Hepatocyte (in vitro differentiated cells): ENCODE measurements at regions not wholly inside any gene's neighbourhood (a gene's known extent, or its start where the extent isn't known, plus 50 kb on each side); places are given as distances from the start of the nearest gene placed in this dataset.

Experiments used
- DNase-seq: peaks from one replicate; pipeline ENCODE4 v3.0.0-alpha.2; 2016; ENCODE audit warnings: low spot score
- H2AFZ ChIP-seq: fragments of 200-600 bp; sonication (generic); 2 replicates; pipeline ENCODE4 v1.6.0; 2016; ENCODE audit warnings: antibody characterized with exemption, mild to moderate bottlenecking
- H3K27ac ChIP-seq: fragments of 200-600 bp; sonication (generic); 2 replicates; pipeline ENCODE4 v1.5.1; 2016; ENCODE audit warnings: mild to moderate bottlenecking
- H3K27me3 ChIP-seq: fragments of 200-600 bp; sonication (generic); 2 replicates; pipeline ENCODE4 v1.6.1; 2016
- H3K36me3 ChIP-seq: fragments of 200-600 bp; sonication (generic); replicated peaks from 2 replicates; pipeline ENCODE4 v1.5.1; 2016; ENCODE audit warnings: low read depth; ENCODE audit not compliant: insufficient read depth
- H3K4me1 ChIP-seq: fragments of 200-600 bp; sonication (generic); 2 replicates; pipeline ENCODE4 v1.5.1; 2016; ENCODE audit warnings: mild to moderate bottlenecking, moderate library complexity; ENCODE audit not compliant: insufficient read depth
- H3K4me2 ChIP-seq: fragments of 200-600 bp; sonication (generic); 2 replicates; pipeline ENCODE4 v1.6.0; 2016
- H3K4me3 ChIP-seq: fragments of 200-600 bp; sonication (generic); 2 replicates; pipeline ENCODE4 v1.5.1; 2016; ENCODE audit warnings: mild to moderate bottlenecking
- H3K79me2 ChIP-seq: fragments of 200-600 bp; sonication (generic); 2 replicates; pipeline ENCODE4 v1.6.0; 2017; ENCODE audit warnings: mild to moderate bottlenecking
- H3K9me2 ChIP-seq: fragments of 200-600 bp; sonication (generic); replicated peaks from 2 replicates; pipeline ENCODE4 v1.6.0; 2017; ENCODE audit warnings: mild to moderate bottlenecking; ENCODE audit not compliant: insufficient read depth
- H3K9me3 ChIP-seq: fragments of 200-600 bp; sonication (generic); 2 replicates; pipeline ENCODE4 v1.5.1; 2016; ENCODE audit warnings: low read depth, mild to moderate bottlenecking
- H4K20me1 ChIP-seq: fragments of 200-600 bp; sonication (generic); 2 replicates; pipeline ENCODE4 v1.6.0; 2016; ENCODE audit warnings: mild to moderate bottlenecking; ENCODE audit not compliant: insufficient read depth, poor library complexity, severe bottlenecking
- CTCF ChIP-seq: fragments of 200-600 bp; sonication (generic); IDR thresholded peaks from 2 replicates; pipeline ENCODE4 v1.5.1; 2016; ENCODE audit warnings: antibody characterized with exemption, mild to moderate bottlenecking; ENCODE audit not compliant: poor library complexity
- EZH2 ChIP-seq: fragments of 200-600 bp; sonication (generic); IDR thresholded peaks from 2 replicates; pipeline ENCODE4 v1.6.1; 2016; ENCODE audit warnings: antibody characterized with exemption, mild to moderate bottlenecking, borderline replicate concordance
- EZH2phosphoT487 ChIP-seq: fragments of 200-600 bp; sonication (generic); IDR thresholded peaks from one replicate; pipeline ENCODE4 v1.6.1; 2018; ENCODE audit warnings: antibody characterized with exemption, mild to moderate bottlenecking, low read depth, moderate library complexity; ENCODE audit not compliant: unreplicated experiment, severe bottlenecking
- WGBS: methylation state at CpG from one replicate; pipeline ENCODE4 v1.1.6; 2016; ENCODE audit warnings: low lambda C conversion rate; ENCODE audit errors: missing lambda C conversion rate; 5-methylcytosine and 5-hydroxymethylcytosine counted together

- Histone ChIP-seq H3K79me2 (no peaks in the 10 kb centered on the region), H2AFZ (no peak overlapping the region), H3K4me2 (no peak overlapping the region), H4K20me1 (no peaks in the 10 kb centered on the region), H3K4me3 (no peak overlapping the region), H3K27ac (no peak overlapping the region), H3K9me3 (no peaks in the 10 kb centered on the region), H3K27me3 (no peaks in the 10 kb centered on the region), H3K9me2 (no peaks in the 10 kb centered on the region), H3K4me1 (no peaks in the 10 kb centered on the region), H3K36me3 (no peaks in the 10 kb centered on the region)
- DNase-seq = no peak
- TF ChIP-seq EZH2phosphoT487 = no peak
- TF ChIP-seq EZH2 = no peak
- TF ChIP-seq CTCF = no peak
Measured at GRCh38 chr2:16554060-16554583, 111.5 kb downstream of the CYRIA start.

DNA sequence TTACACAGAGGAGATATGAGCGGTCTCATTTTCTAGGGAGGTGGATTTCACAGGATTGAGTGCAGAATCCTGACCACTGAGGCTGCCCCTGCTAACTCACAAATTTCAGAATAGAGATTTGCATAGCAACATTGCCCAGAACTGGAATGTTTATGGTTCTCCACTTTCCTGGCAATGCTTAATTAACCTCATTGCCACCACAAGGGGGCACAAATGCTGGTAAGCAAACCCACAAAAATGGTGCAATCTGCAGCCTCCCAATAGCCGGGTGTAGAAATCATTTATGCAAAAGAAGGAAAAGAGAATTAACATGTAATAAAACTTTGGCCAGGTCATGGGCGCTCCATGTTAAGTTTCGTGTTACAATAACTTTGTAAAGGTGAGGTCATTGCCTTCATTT is 112.4 kb downstream of the CYRIA start:
- WGBS = 54% methylated on average over 4 of the region's 4 CpGs
- no peak overlapping the region for H3K27ac ChIP-seq

GRCh38 chr2:16552202-16552601 is 113.4 kb downstream of the CYRIA start:
- Histone ChIP-seq H3K4me2 (no peak overlapping the region), H3K79me2 (no peaks in the 10 kb centered on the region), H3K4me1 (no peaks in the 10 kb centered on the region), H3K9me3 (no peaks in the 10 kb centered on the region), H2AFZ (no peak overlapping the region), H3K36me3 (no peaks in the 10 kb centered on the region), H3K27ac (no peak overlapping the region), H3K27me3 (no peaks in the 10 kb centered on the region), H3K4me3 (no peak overlapping the region), H3K9me2 (no peaks in the 10 kb centered on the region), H4K20me1 (no peaks in the 10 kb centered on the region)
- WGBS = 63% methylated on average over 4 of the region's 4 CpGs
- no peak for DNase-seq
- TF ChIP-seq CTCF (no peak), EZH2phosphoT487 (no peak), EZH2 (no peak)

More for the DNA sequence above, 112.4 kb downstream of the CYRIA start:
- H3K27me3 ChIP-seq = no peaks in the 10 kb centered on the region
- H3K9me2 ChIP-seq = no peaks in the 10 kb centered on the region
- H3K4me1 ChIP-seq = no peaks in the 10 kb centered on the region
- no peaks in the 10 kb centered on the region for H3K36me3 ChIP-seq
- H3K9me3 ChIP-seq = no peaks in the 10 kb centered on the region
- no peaks in the 10 kb centered on the region for H4K20me1 ChIP-seq
- H3K4me2 ChIP-seq = no peak overlapping the region
- H3K4me3 ChIP-seq = no peak overlapping the region
- peak; percentile 68 for DNase-seq
- H3K79me2 ChIP-seq = no peaks in the 10 kb centered on the region
- no peak overlapping the region for H2AFZ ChIP-seq
- TF ChIP-seq CTCF (peak; percentile 56), EZH2 (no peak)

GRCh38 chr2:16548036-16548435 is 117.6 kb downstream of the CYRIA start:
- no peaks in the 10 kb centered on the region for H3K27me3 ChIP-seq
- TF ChIP-seq EZH2phosphoT487 = no peak
- no peak for TF ChIP-seq CTCF
- no peak for TF ChIP-seq EZH2
- no peaks in the 10 kb centered on the region for H3K4me1 ChIP-seq
- no peak overlapping the region for H3K27ac ChIP-seq
- no peak overlapping the region for H2AFZ ChIP-seq
- DNase-seq = no peak
- WGBS = 60% methylated on average over 2 of the region's 2 CpGs
- no peak overlapping the region for H3K4me2 ChIP-seq
- H3K36me3 ChIP-seq = no peaks in the 10 kb centered on the region
- H3K4me3 ChIP-seq = no peak overlapping the region
- H4K20me1 ChIP-seq = no peaks in the 10 kb centered on the region
- H3K9me3 ChIP-seq = no peaks in the 10 kb centered on the region
- no peaks in the 10 kb centered on the region for H3K79me2 ChIP-seq
- no peaks in the 10 kb centered on the region for H3K9me2 ChIP-seq
